ENCODE measurements at regions not wholly inside any gene's neighbourhood (a gene's known extent, or its start where the extent isn't known, plus 50 kb on each side); places are given as distances from the start of the nearest gene placed in this dataset.
A peak's percentile ranks its signal among the peaks of the same experiment; 100 is the strongest.

DNA sequence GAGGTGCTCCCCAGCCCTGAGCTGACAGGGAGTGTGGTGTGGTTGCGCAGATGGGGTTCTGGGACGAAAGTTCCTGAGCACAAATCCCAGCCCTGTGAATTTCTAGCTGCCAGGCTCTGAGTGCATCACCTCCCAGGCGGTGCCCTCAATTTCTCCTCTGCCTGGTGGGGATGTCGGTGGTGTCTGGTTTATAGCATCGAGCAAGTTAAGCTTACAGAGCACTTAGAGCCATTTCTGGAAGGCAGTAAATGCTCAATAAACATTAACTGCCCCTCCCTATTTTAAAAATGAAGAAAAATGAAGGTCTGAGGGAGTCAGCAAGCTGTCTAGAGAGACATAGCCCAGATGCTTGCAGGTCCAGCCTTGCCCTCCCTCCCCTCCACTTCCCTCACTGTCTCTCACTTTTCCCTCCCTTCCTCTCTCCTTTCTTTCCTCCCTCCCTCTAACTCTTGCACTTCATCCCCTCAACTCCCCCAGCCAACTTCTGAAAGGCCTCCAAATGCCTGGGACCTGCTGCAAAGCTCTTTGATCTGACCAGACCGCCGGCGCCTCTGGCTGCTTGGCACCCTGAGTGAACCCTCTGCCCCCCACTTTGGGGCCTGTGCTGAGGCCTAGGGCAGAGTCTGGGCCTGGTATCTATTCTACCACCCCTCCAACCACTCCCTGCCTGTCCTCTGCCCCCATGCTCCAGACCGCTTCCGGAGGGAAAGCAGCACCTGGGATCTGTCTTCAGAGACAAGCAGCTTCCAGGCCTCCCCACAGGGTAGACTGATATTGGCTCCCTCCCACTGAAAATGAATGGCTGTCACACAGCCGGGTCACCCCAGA is 438.3 kb downstream of the RPS24 start:
- H3K4ac ChIP-seq (ENCODE audit: low read length), result no peak overlapping the region
- H2BK15ac ChIP-seq (ENCODE audit: low read length), result peak overlapping the region; percentile 96
- H2BK5ac ChIP-seq (ENCODE audit: low read length), result peak overlapping the region; percentile 85
- H4K8ac ChIP-seq (ENCODE audit: low read depth, low read length), result no peak overlapping the region
- H3K79me1 ChIP-seq (ENCODE audit: low read depth, low read length), result no peaks in the 10 kb centered on the region
- H3K27ac ChIP-seq (replicated peaks; ENCODE audit: low read length), result peak overlapping the region; percentile 50
- peaks cover 0 to 7% of the 10 kb centered on the region in 2 donors for H3K9me3 ChIP-seq (replicated peaks in 1 of 2; ENCODE audit: control insufficient read depth in 2 of 2, insufficient read depth in 1 of 2, low read depth in 1 of 2, low read length in 2 of 2)
- H3K14ac ChIP-seq (ENCODE audit: low read length), result no peak overlapping the region
- H3K27me3 ChIP-seq (ENCODE audit: control insufficient read depth in 3 of 3, insufficient read depth in 3 of 3, low read depth in 1 of 3, low read length in 3 of 3), result no peaks in the 10 kb centered on the region
- peak overlapping the region; percentile 90 for H3K18ac ChIP-seq (ENCODE audit: low read length)
- no peak overlapping the region for H3K23ac ChIP-seq (ENCODE audit: low read depth, low read length, poor library complexity)
- WGBS, 2 donors (ENCODE audit: extremely low coverage in 2 of 2, insufficient read length in 2 of 2, insufficient replicate concordance in 1 of 2), result no CpG with 5 or more reads among the region's 11 CpGs
- H3K4me2 ChIP-seq (ENCODE audit: insufficient read depth, low read length, poor library complexity, severe bottlenecking), result no peak overlapping the region
- H3K9ac ChIP-seq (ENCODE audit: low read depth, low read length, poor library complexity), result no peak overlapping the region
- peak overlapping the region; percentile 48 for H2BK120ac ChIP-seq (ENCODE audit: low read depth, low read length)
- no peak overlapping the region for H4K91ac ChIP-seq (ENCODE audit: low read depth, low read length, poor library complexity)
- peaks cover 11 to 16% of the 10 kb centered on the region in 2 donors for H3K4me1 ChIP-seq (ENCODE audit: control insufficient read depth in 2 of 2, insufficient read depth in 1 of 2, low read depth in 1 of 2, low read length in 2 of 2)
- H3K36me3 ChIP-seq (replicated peaks in 1 of 2; ENCODE audit: control insufficient read depth in 2 of 2, insufficient read depth in 2 of 2, low read length in 2 of 2), result no peaks in the 10 kb centered on the region
- peak overlapping the region; percentile 96 for H2AK5ac ChIP-seq (ENCODE audit: low read depth, low read length)
- DNase-seq (ENCODE audit: low spot score), result no peak
- peak overlapping the region; percentile 77 for H2BK12ac ChIP-seq (ENCODE audit: low read length)
- no peak overlapping the region for H3K4me3 ChIP-seq (ENCODE audit: low read length in 2 of 2)
- H2AFZ ChIP-seq (ENCODE audit: low read length), result peak overlapping the region; percentile 89

DNA sequence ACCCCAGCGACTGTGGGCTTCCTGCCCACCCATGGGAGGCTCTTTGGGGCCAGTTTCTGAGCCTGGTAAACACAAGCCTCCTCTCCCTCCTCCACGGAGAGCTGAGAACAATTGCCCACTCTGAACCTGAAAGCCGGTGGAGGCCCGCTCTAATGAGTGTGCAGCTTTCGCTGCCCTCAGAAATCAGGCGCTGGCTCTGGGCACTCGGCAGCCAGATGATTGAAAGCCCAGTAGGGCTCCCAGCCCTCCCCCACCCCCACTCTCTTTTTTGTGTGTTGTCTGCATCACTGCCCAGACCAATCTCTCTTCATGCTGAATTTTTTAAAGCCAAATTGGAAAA is 438.9 kb downstream of the RPS24 start:
- Histone ChIP-seq H3K36me3 (replicated peaks in 1 of 2; ENCODE audit: control insufficient read depth in 2 of 2, insufficient read depth in 2 of 2, low read length in 2 of 2) (no peaks in the 10 kb centered on the region), H3K14ac (ENCODE audit: low read length) (no peak overlapping the region), H2BK5ac (ENCODE audit: low read length) (peak overlapping the region; percentile 85), H2AK5ac (ENCODE audit: low read depth, low read length) (no peak overlapping the region), H2BK12ac (ENCODE audit: low read length) (no peak overlapping the region), H3K4me3 (ENCODE audit: low read length in 2 of 2) (no peak overlapping the region), H3K18ac (ENCODE audit: low read length) (peak overlapping the region; percentile 16), H3K27ac (replicated peaks; ENCODE audit: low read length) (peak overlapping the region; percentile 50), H3K4me1 (ENCODE audit: control insufficient read depth in 2 of 2, insufficient read depth in 1 of 2, low read depth in 1 of 2, low read length in 2 of 2) (peaks cover 11 to 16% of the 10 kb centered on the region in 2 donors), H2BK120ac (ENCODE audit: low read depth, low read length) (no peak overlapping the region), H4K8ac (ENCODE audit: low read depth, low read length) (no peak overlapping the region), H3K4ac (ENCODE audit: low read length) (no peak overlapping the region), H3K4me2 (ENCODE audit: insufficient read depth, low read length, poor library complexity, severe bottlenecking) (no peak overlapping the region), H3K79me1 (ENCODE audit: low read depth, low read length) (no peaks in the 10 kb centered on the region), H2AFZ (ENCODE audit: low read length) (peak overlapping the region; percentile 89), H3K9ac (ENCODE audit: low read depth, low read length, poor library complexity) (no peak overlapping the region), H3K23ac (ENCODE audit: low read depth, low read length, poor library complexity) (no peak overlapping the region), H2BK15ac (ENCODE audit: low read length) (peak overlapping the region; percentile 40), H3K9me3 (replicated peaks in 1 of 2; ENCODE audit: control insufficient read depth in 2 of 2, insufficient read depth in 1 of 2, low read depth in 1 of 2, low read length in 2 of 2) (peaks cover 0 to 7% of the 10 kb centered on the region in 2 donors), H4K91ac (ENCODE audit: low read depth, low read length, poor library complexity) (no peak overlapping the region), H3K27me3 (ENCODE audit: control insufficient read depth in 3 of 3, insufficient read depth in 3 of 3, low read depth in 1 of 3, low read length in 3 of 3) (no peaks in the 10 kb centered on the region)
- peak; percentile 37 for DNase-seq (ENCODE audit: low spot score)
- no CpG with 5 or more reads among the region's 7 CpGs for WGBS, 2 donors (ENCODE audit: extremely low coverage in 2 of 2, insufficient read length in 2 of 2, insufficient replicate concordance in 1 of 2)

DNA sequence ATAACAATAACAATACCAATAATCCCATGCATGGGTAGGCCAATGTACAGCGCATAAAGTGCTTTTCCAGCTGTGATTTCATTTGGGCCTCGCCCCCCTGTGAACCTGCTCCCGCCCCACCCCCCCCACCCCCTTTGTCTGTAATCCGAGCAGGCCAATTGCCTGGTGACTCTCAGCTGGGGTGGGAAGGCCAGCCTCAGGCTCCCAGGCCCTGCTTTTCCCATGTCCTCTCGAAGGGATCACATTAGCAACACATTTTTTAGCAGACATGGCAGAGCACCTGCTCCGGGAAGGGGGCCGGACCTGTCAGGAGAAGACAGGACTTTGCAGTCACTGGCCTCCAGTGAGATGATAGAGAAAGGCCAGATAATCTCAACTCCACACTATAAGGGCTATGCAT is 439.3 kb downstream of the RPS24 start:
- H3K27ac ChIP-seq (replicated peaks; ENCODE audit: low read length), result peak overlapping the region; percentile 73
- no peaks in the 10 kb centered on the region for H3K79me1 ChIP-seq (ENCODE audit: low read depth, low read length)
- no peak overlapping the region for H2BK120ac ChIP-seq (ENCODE audit: low read depth, low read length)
- H2AFZ ChIP-seq (ENCODE audit: low read length), result peak overlapping the region; percentile 54
- no peak overlapping the region for H2BK12ac ChIP-seq (ENCODE audit: low read length)
- H3K36me3 ChIP-seq (replicated peaks in 1 of 2; ENCODE audit: control insufficient read depth in 2 of 2, insufficient read depth in 2 of 2, low read length in 2 of 2), result no peaks in the 10 kb centered on the region
- H3K4ac ChIP-seq (ENCODE audit: low read length), result no peak overlapping the region
- DNase-seq (ENCODE audit: low spot score), result no peak
- no peak overlapping the region for H2AK5ac ChIP-seq (ENCODE audit: low read depth, low read length)
- H3K4me1 ChIP-seq (ENCODE audit: control insufficient read depth in 2 of 2, insufficient read depth in 1 of 2, low read depth in 1 of 2, low read length in 2 of 2), result peaks cover 11 to 16% of the 10 kb centered on the region in 2 donors
- no peak overlapping the region for H4K8ac ChIP-seq (ENCODE audit: low read depth, low read length)
- H3K4me3 ChIP-seq (ENCODE audit: low read length in 2 of 2), result no peak overlapping the region
- H3K27me3 ChIP-seq (ENCODE audit: control insufficient read depth in 3 of 3, insufficient read depth in 3 of 3, low read depth in 1 of 3, low read length in 3 of 3), result no peaks in the 10 kb centered on the region
- no peak overlapping the region for H2BK15ac ChIP-seq (ENCODE audit: low read length)
- WGBS, 2 donors (ENCODE audit: extremely low coverage in 2 of 2, insufficient read length in 2 of 2, insufficient replicate concordance in 1 of 2), result no CpG with 5 or more reads among the region's 7 CpGs
- H3K9me3 ChIP-seq (replicated peaks in 1 of 2; ENCODE audit: control insufficient read depth in 2 of 2, insufficient read depth in 1 of 2, low read depth in 1 of 2, low read length in 2 of 2), result peaks cover 0 to 7% of the 10 kb centered on the region in 2 donors
- H3K4me2 ChIP-seq (ENCODE audit: insufficient read depth, low read length, poor library complexity, severe bottlenecking), result no peak overlapping the region
- no peak overlapping the region for H3K14ac ChIP-seq (ENCODE audit: low read length)
- H2BK5ac ChIP-seq (ENCODE audit: low read length), result no peak overlapping the region
- H3K9ac ChIP-seq (ENCODE audit: low read depth, low read length, poor library complexity), result peak overlapping the region; percentile 9
- no peak overlapping the region for H3K23ac ChIP-seq (ENCODE audit: low read depth, low read length, poor library complexity)
- H4K91ac ChIP-seq (ENCODE audit: low read depth, low read length, poor library complexity), result no peak overlapping the region
- H3K18ac ChIP-seq (ENCODE audit: low read length), result peak overlapping the region; percentile 50

DNA sequence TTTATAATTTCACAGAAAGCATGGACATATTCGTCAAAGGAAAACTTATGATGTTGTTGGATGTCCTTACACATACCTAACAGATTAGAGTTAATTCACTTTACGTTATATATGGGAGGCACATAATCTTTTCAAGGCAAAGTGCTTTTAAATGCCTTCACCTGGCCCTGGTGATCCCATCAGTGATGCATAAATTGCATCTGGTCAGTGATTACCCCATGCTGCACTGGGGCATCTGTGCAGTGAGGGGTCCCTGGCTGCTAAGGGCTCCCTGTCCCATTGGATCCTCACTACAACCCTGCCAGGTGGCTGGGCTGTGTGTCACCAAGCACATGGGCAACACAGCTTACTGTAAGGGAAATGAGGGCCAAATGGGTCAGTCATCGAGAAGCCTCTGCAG is 441.1 kb downstream of the RPS24 start:
- Histone ChIP-seq H3K23ac (ENCODE audit: low read depth, low read length, poor library complexity) (no peak overlapping the region), H2AK5ac (ENCODE audit: low read depth, low read length) (peak overlapping the region; percentile 23), H2BK5ac (ENCODE audit: low read length) (no peak overlapping the region), H3K9me3 (replicated peaks in 1 of 2; ENCODE audit: control insufficient read depth in 2 of 2, insufficient read depth in 1 of 2, low read depth in 1 of 2, low read length in 2 of 2) (peaks cover 0 to 5% of the 10 kb centered on the region in 2 donors), H4K91ac (ENCODE audit: low read depth, low read length, poor library complexity) (no peak overlapping the region), H3K4me1 (ENCODE audit: control insufficient read depth in 2 of 2, insufficient read depth in 1 of 2, low read depth in 1 of 2, low read length in 2 of 2) (peaks cover 11 to 16% of the 10 kb centered on the region in 2 donors), H4K8ac (ENCODE audit: low read depth, low read length) (no peak overlapping the region), H3K4me2 (ENCODE audit: insufficient read depth, low read length, poor library complexity, severe bottlenecking) (no peak overlapping the region), H3K79me1 (ENCODE audit: low read depth, low read length) (no peaks in the 10 kb centered on the region), H3K27me3 (ENCODE audit: control insufficient read depth in 3 of 3, insufficient read depth in 3 of 3, low read depth in 1 of 3, low read length in 3 of 3) (no peaks in the 10 kb centered on the region), H3K27ac (replicated peaks; ENCODE audit: low read length) (no peak overlapping the region), H3K4ac (ENCODE audit: low read length) (no peak overlapping the region), H2BK12ac (ENCODE audit: low read length) (no peak overlapping the region), H3K4me3 (ENCODE audit: low read length in 2 of 2) (no peak overlapping the region), H3K14ac (ENCODE audit: low read length) (no peak overlapping the region), H3K36me3 (replicated peaks in 1 of 2; ENCODE audit: control insufficient read depth in 2 of 2, insufficient read depth in 2 of 2, low read length in 2 of 2) (no peaks in the 10 kb centered on the region), H3K18ac (ENCODE audit: low read length) (peak overlapping the region; percentile 73), H2BK15ac (ENCODE audit: low read length) (peak overlapping the region; percentile 69), H3K9ac (ENCODE audit: low read depth, low read length, poor library complexity) (no peak overlapping the region), H2AFZ (ENCODE audit: low read length) (no peak overlapping the region), H2BK120ac (ENCODE audit: low read depth, low read length) (no peak overlapping the region)
- no peak for DNase-seq (ENCODE audit: low spot score)
- no CpG with 5 or more reads among the region's 3 CpGs for WGBS, 2 donors (ENCODE audit: extremely low coverage in 2 of 2, insufficient read length in 2 of 2, insufficient replicate concordance in 1 of 2)

Measured in neuronal stem cell (in vitro differentiated cells).